Right lobe of liver (tissue), 6 donors: ENCODE measurements at regions not wholly inside any gene's neighbourhood (a gene's known extent, or its start where the extent isn't known, plus 50 kb on each side); places are given as distances from the start of the nearest gene placed in this dataset.

Source experiments
- ATAC-seq, 4 donors: fragments of 200-7000 bp; cut with Tn5 transposase; one replicate each; pipeline ENCODE4 v1.9.1; 2020; ENCODE audit warnings: mild to moderate bottlenecking in 4 of 4, moderate library complexity in 4 of 4
- DNase-seq, 3 donors: peaks; one replicate each; pipeline ENCODE4 v3.0.0-alpha.2; 2020
- H3K27ac ChIP-seq, 3 donors: fragments of 200-600 bp; one replicate each; pipeline ENCODE4 v1.8.0; 2022
- H3K27me3 ChIP-seq, 2 donors: fragments of 200-600 bp; one replicate each; pipeline ENCODE4 v1.8.0; 2022
- H3K36me3 ChIP-seq, 4 donors: fragments of 200-600 bp; sonication (generic) in 1 of 4; one replicate each; pipeline versions ENCODE4 v1.5.1 to v1.8.0; 2017 to 2022; ENCODE audit warnings: control low read depth in 1 of 4
- H3K4me1 ChIP-seq, 4 donors: fragments of 200-600 bp; sonication (generic) in 1 of 4; one replicate each; pipeline versions ENCODE4 v1.5.1 to v1.8.0; 2017 to 2022; ENCODE audit warnings: control low read depth in 1 of 4
- H3K4me3 ChIP-seq, 3 donors: fragments of 200-600 bp; one replicate each; pipeline ENCODE4 v1.8.0; 2022
- H3K9me3 ChIP-seq, 4 donors: fragments of 200-600 bp; sonication (generic) in 1 of 4; one replicate each; pipeline versions ENCODE4 v1.5.1 to v1.8.0; 2017 to 2022; ENCODE audit warnings: control low read depth in 1 of 4
- POLR2A ChIP-seq: fragments of 450-650 bp; IDR thresholded peaks from one replicate; pipeline ENCODE4 v1.6.1; 2017; ENCODE audit warnings: antibody characterized with exemption, mild to moderate bottlenecking
- WGBS: methylation state at CpG from one replicate; pipeline ENCODE4 v1.1.6; 2018; ENCODE audit warnings: low coverage, low lambda C conversion rate; ENCODE audit not compliant: insufficient coverage; ENCODE audit errors: missing lambda C conversion rate; 5-methylcytosine and 5-hydroxymethylcytosine counted together
- intact Hi-C, 2 donors: fragments of 100-400 bp; cut with DNase I; formaldehyde crosslinking; loops; one replicate each; pipeline versions ENCODE4 v1.11.2 to v1.14.1; 2022
- TF ChIP-seq, protein P1 (sequence below), 4 donors: fragments of 200-600 bp in 3 of 4; fragments of 450-650 bp in 1 of 4; IDR thresholded peaks; one replicate each; pipeline versions ENCODE4 v1.5.1 to v1.8.0; 2016 to 2022; ENCODE audit warnings: antibody characterized with exemption in 4 of 4, mild to moderate bottlenecking in 2 of 4
- donor health status: DM: no; HTN: yes; CAD: no.
- donor health status: DM: no; HTN: no; CAD: no.
- donor health status: DM: no; HTN: no; CAD: no.
- donor health status: DM: no; HTN: yes; CAD: no.
- donor health status: DM: no; HTN: yes; CAD: no.

DNA sequence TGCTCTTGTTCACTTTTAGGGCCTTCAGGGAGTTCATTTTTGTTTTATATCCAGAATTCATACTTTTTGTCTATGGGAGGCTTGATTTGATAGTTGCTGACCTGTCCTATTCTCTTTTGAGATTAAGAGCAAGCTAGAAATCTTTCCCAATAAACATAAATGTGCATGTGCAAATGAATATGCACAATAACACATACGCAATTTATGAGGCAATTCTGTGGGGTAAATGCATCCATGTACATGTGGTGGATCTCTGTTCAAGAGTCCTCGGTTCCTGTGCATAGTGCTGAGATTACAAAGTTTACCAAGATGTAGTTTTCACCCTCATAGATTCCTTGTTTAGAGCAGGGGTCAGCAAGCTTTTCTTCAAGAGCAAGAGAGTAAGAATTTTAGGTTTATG is 640.7 kb downstream of the EDEM1 start:
- H3K4me3 ChIP-seq: no peak overlapping the region
- no peaks in the 10 kb centered on the region for H3K27me3 ChIP-seq
- 85% methylated on average over 2 of the region's 2 CpGs for WGBS
- intact Hi-C loops: no loop called here
- DNase-seq: no peak
- no peaks in the 10 kb centered on the region for H3K9me3 ChIP-seq
- no peaks in the 10 kb centered on the region for H3K4me1 ChIP-seq
- H3K27ac ChIP-seq: no peak overlapping the region
- ATAC-seq: no peak
- no peak for TF ChIP-seq POLR2A
- TF ChIP-seq, protein P1, sequence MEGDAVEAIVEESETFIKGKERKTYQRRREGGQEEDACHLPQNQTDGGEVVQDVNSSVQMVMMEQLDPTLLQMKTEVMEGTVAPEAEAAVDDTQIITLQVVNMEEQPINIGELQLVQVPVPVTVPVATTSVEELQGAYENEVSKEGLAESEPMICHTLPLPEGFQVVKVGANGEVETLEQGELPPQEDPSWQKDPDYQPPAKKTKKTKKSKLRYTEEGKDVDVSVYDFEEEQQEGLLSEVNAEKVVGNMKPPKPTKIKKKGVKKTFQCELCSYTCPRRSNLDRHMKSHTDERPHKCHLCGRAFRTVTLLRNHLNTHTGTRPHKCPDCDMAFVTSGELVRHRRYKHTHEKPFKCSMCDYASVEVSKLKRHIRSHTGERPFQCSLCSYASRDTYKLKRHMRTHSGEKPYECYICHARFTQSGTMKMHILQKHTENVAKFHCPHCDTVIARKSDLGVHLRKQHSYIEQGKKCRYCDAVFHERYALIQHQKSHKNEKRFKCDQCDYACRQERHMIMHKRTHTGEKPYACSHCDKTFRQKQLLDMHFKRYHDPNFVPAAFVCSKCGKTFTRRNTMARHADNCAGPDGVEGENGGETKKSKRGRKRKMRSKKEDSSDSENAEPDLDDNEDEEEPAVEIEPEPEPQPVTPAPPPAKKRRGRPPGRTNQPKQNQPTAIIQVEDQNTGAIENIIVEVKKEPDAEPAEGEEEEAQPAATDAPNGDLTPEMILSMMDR (IDR thresholded peaks at IDR 0.05): no peak
- H3K36me3 ChIP-seq: no peaks in the 10 kb centered on the region

DNA sequence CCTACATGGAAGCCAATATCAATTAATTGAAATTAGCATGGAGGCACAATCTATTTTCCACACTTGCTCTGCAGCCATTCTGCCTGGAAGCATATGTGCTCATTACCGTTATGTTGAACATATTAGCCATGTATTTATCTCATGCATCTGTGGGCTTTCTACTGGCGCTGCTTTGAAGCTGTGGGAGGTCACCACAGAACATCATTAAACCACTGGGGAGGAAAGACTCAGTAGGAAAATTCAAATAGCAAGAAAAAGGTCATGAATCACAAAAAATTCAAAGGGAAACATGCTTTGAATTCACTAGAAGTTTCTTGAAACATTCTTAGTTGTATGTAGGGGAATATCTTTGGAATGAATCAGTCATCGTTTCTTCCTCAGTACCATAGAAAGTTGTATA is 652.5 kb downstream of the EDEM1 start:
- DNase-seq (no peak), ATAC-seq (no peak)
- WGBS: 58% methylated on average over 3 of the region's 3 CpGs
- no peak for TF ChIP-seq POLR2A
- TF ChIP-seq, protein P1 (IDR thresholded peaks at IDR 0.05): no peak
- Histone ChIP-seq H3K27ac (no peak overlapping the region), H3K9me3 (no peaks in the 10 kb centered on the region), H3K4me1 (no peaks in the 10 kb centered on the region), H3K36me3 (no peaks in the 10 kb centered on the region), H3K4me3 (no peak overlapping the region), H3K27me3 (no peaks in the 10 kb centered on the region)
- intact Hi-C loops: no loop called here

DNA sequence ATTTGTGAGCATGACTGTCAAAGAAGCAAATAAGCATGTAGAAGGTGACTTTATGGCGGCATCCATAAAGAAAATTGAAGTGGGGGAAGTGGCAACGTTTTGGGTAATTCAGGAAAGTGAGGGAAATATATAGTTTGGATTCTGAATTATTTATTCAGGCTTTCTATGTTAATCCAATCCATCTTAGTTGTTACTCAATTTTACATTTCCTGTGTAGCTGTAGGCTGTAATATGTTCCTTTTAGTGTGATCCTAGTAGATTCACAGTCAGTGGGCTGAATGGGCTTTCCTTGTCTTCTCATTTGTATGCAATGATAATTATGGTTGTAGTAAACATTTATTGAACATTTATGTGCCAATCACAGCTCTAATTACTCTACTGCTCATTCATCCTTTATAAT is 654.1 kb downstream of the EDEM1 start:
- ATAC-seq: no peak

DNA sequence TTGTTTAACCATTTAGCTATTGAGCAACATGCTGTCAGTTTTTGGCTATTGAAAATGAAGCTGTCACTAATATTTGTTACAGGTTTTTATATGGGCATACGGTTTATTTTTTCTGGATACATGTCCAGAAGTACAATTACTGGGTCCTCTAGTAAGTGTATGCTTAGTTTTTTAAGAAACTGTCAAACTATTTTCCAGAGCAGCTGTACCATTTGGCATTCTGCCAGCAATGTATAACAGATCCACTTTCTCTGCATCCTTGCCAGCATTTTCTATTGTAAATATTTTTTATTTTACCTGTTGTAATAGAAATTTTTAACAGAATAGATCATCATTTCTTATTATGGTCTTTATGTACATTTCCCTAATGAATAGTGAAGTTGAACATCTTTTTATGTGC is 658.8 kb downstream of the EDEM1 start:
- no peak for DNase-seq
- 31% methylated on average over 1 of the region's 1 CpG for WGBS
- ATAC-seq: no peak
- H3K4me3 ChIP-seq: no peak overlapping the region
- no peaks in the 10 kb centered on the region for H3K9me3 ChIP-seq
- TF ChIP-seq, protein P1 (IDR thresholded peaks at IDR 0.05): no peak
- TF ChIP-seq POLR2A: no peak
- H3K27ac ChIP-seq: no peak overlapping the region
- H3K27me3 ChIP-seq: no peaks in the 10 kb centered on the region
- intact Hi-C loops: no loop called here
- H3K4me1 ChIP-seq: no peaks in the 10 kb centered on the region
- H3K36me3 ChIP-seq: no peaks in the 10 kb centered on the region

More for the DNA sequence above, 654.1 kb downstream of the EDEM1 start:
- DNase-seq: no peak
- Histone ChIP-seq H3K9me3 (no peaks in the 10 kb centered on the region), H3K27me3 (no peaks in the 10 kb centered on the region), H3K27ac (no peak overlapping the region), H3K36me3 (no peaks in the 10 kb centered on the region), H3K4me3 (no peak overlapping the region), H3K4me1 (no peaks in the 10 kb centered on the region)
- TF ChIP-seq, protein P1 (IDR thresholded peaks at IDR 0.05): no peak
- no peak for TF ChIP-seq POLR2A
- 36% methylated on average over 2 of the region's 2 CpGs for WGBS
- intact Hi-C loops: no loop called here

DNA sequence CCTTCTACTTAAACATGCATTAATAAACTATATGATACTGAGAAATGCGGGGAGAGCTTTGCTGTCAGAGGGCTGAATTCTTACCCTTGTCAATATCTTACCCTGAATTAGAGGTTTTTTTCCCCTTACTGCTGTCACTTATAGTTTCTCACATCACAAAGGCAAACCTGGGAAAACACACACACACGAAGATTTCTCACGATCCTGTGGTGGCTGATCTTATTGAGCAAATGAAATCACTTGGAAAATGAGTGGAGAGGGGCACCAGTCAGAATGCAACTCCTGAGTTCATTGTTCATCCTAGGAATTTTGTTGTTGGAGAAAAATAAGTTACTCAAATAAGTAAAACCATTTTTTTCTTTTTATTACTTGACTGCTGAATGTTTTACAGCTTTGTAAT is 673.6 kb downstream of the EDEM1 start:
- Histone ChIP-seq H3K4me1 (no peaks in the 10 kb centered on the region), H3K27ac (no peak overlapping the region), H3K4me3 (no peak overlapping the region), H3K9me3 (no peaks in the 10 kb centered on the region), H3K36me3 (no peaks in the 10 kb centered on the region), H3K27me3 (no peaks in the 10 kb centered on the region)
- ATAC-seq (no peak), DNase-seq (no peak)
- TF ChIP-seq POLR2A: no peak
- TF ChIP-seq, protein P1 (IDR thresholded peaks at IDR 0.05): no peak
- intact Hi-C loops: no loop called here
- 41% methylated on average over 3 of the region's 3 CpGs for WGBS
